VCaP (cell line): ENCODE measurements at regions not wholly inside any gene's neighbourhood (a gene's known extent, or its start where the extent isn't known, plus 50 kb on each side); places are given as distances from the start of the nearest gene placed in this dataset.
A peak's percentile ranks its signal among the peaks of the same experiment; 100 is the strongest.

Experiments
- H3K27ac ChIP-seq: fragments of 450-650 bp; 2 replicates; pipeline ENCODE4 v1.5.1; 2017
- CTCF ChIP-seq: fragments of 450-650 bp; conservative IDR thresholded peaks from 2 replicates; pipeline ENCODE4 v1.5.1; 2017; ENCODE audit warnings: mild to moderate bottlenecking, moderate library complexity

- TF ChIP-seq CTCF: no peak
- H3K27ac ChIP-seq: no peak overlapping the region
Measured at GRCh38 chr5:119899981-119900380, 270.6 kb downstream of the FAM170A start.

GRCh38 chr5:119902593-119902992 is 273.2 kb downstream of the FAM170A start:
- no peak for TF ChIP-seq CTCF
- H3K27ac ChIP-seq: no peak overlapping the region

- TF ChIP-seq CTCF: no peak
Measured at GRCh38 chr5:119913425-119913824, 284.1 kb downstream of the FAM170A start.

GRCh38 chr5:119919279-119919678 is 289.9 kb downstream of the FAM170A start:
- H3K27ac ChIP-seq: no peak overlapping the region
- TF ChIP-seq CTCF: no peak

More at GRCh38 chr5:119913425-119913824, 284.1 kb downstream of the FAM170A start:
- H3K27ac ChIP-seq: no peak overlapping the region

GRCh38 chr5:119926301-119926700 is 296.9 kb downstream of the FAM170A start:
- no peak for TF ChIP-seq CTCF
- no peak overlapping the region for H3K27ac ChIP-seq

- H3K27ac ChIP-seq: no peak overlapping the region
- TF ChIP-seq CTCF: no peak
Measured at GRCh38 chr5:119928974-119929373, 299.6 kb downstream of the FAM170A start.

- TF ChIP-seq CTCF: no peak
- no peak overlapping the region for H3K27ac ChIP-seq
Measured at GRCh38 chr5:119930490-119930889, 301.1 kb downstream of the FAM170A start.

GRCh38 chr5:119943148-119943547 is 313.8 kb downstream of the FAM170A start:
- peak; percentile 65 for TF ChIP-seq CTCF
- peak overlapping the region; percentile 34; the same call in 1 of the 2 replicates for H3K27ac ChIP-seq
